HG03439 (cell line): ENCODE measurements at regions not wholly inside any gene's neighbourhood (a gene's known extent, or its start where the extent isn't known, plus 50 kb on each side); places are given as distances from the start of the nearest gene placed in this dataset.
"Not testable (repeated sequence)": the region's sequence is repeated elsewhere in the genome, so short reads cannot be mapped to it uniquely, and the experiment has no call there.

ENCODE experiments used
- ATAC-seq: cut with Tn5 transposase; IDR thresholded peaks from one replicate; pipeline ENCODE4 v1.9.1; 2021; ENCODE audit warnings: mild to moderate bottlenecking, moderate library complexity; ENCODE audit not compliant: unreplicated experiment

DNA sequence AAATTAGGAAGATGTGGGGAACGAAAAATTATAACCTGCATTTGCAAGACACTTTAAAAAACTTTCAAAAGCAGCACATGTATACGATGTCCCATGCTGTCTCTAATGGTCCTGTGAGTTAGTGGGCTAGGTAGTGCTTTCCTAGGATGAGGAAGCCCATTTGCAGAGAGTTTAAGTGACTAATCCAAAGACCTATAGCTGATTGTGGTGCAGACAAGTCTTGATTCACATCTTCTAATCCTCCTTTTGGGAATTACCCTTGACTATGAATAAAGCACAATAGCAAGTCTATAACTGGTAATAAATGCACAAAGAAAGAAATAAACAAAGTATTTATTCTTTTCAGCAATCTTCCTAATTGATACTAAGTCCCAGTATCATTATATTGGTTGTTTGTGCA, 234.6 kb upstream of the FANCL start:
- no peak for ATAC-seq

DNA sequence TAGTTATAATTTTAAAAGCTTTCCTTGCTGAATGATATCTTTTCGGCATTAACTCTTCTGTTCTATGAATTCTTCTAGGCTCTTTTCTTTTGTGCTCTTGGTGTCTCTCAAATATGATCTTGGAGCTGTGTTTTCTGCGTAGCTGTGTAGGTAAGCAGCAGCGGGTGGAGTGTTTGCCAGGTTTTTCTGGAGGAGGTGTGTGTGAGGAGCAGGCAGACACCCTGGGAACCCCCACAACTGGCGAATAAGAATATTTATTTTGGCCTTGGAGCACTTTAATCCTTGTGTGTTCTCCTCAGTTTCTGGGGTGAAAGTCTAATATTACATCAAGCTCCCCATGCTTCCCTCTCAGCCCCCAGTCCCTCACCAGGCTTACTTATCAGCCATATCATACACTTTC, 232.0 kb upstream of the FANCL start:
- ATAC-seq = no peak

GRCh38 chr2:58466804-58467203, 225.7 kb upstream of the FANCL start:
- no peak for ATAC-seq

- not testable (repeated sequence) for ATAC-seq
Measured at GRCh38 chr2:58466021-58466420, 224.9 kb upstream of the FANCL start.

DNA sequence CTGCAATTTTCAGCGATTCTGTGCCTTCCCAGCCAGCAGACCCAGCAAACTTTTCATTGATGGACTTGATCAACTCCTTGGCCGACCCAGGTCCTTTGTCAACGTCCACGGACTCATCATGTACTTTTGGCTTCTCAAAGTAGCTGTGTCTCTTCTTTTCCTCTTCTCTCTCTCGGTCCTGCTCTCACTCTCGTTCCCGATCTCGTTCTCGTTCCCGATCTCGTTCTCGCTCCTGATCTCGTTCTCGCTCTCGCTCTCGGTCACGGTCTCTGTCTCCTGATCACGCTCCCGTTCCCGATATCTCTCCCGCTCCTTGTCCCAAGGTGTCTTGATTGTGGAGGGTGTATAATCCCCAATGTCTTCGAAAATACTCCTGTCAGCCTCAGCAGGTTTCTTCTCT, 219.5 kb upstream of the FANCL start:
- ATAC-seq = no peak

DNA sequence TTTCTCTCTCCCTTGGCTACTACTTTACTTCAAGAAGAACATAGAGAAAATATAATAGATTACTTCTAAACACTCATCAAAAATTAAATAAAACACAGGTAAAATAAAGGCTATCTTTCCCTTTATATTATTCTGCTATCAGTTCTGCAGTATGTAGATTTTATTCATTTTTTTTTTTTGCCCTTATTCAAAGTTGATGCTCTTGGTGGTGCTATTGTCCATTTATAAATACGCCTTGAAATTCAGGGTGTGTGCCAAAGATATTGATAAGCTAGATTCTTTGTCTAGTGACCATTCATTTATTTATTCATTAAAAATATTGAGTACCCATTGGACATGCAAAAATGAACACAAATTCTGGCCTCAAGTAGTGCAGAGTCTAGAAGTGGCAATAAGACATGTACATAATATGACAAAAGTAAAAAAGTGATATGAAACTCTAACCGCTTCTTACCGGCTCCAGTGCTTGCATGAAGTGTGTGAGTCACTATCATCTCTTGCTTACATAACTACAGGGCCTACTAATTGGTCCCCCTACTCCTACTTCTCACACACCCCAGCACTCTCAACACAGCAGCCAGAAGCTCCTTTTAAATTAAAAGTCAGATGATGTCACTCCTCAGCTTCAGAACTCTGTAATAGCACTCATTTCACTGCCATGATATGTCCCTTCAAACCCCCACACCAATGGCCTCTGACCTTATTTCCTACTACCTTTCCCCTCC, 208.3 kb upstream of the FANCL start:
- peak; percentile 81 for ATAC-seq

GRCh38 chr2:58448845-58449244, 207.7 kb upstream of the FANCL start:
- ATAC-seq = no peak

- no peak for ATAC-seq
Measured at GRCh38 chr2:58448065-58448507, 207.0 kb upstream of the FANCL start.

- no peak for ATAC-seq
Measured at GRCh38 chr2:58447586-58447985, 206.5 kb upstream of the FANCL start.

DNA sequence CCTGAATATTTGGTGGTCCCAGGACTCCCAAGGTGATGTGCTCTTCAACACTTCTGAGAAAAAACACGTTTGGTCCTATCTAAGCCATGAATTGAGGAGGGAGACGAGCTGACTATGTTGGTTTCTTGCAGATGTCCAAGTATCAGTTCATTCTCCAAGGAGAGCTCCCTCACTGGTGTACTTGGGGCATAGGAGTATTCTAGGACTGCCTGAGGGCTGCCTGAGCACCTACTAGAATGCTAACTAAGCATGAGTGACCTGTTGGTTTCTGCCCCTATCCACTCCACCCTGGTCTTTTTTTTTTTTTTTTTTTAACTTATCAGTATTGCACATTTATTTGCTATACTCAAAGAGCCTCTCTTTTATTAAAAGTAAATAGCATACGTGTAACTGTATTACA, 200.5 kb upstream of the FANCL start:
- no peak for ATAC-seq

DNA sequence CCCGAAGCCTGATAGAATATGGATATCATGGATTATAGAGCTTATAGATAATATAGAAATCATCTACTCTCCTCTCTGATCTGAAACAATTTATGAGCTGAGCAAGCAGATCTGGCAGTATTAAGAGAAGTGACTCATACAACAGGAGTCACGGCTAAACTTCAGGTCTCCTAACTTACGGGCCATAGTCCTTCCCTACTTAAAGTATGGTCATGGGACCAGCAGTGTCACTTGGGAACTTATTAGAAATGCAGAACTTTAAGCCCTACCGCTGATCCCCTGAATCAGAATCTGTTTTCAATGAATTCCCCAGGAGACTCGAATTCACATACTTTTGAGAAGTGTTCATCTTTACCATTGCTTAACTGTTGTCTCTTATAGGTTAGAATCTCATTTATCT, 195.7 kb upstream of the FANCL start:
- ATAC-seq = no peak

DNA sequence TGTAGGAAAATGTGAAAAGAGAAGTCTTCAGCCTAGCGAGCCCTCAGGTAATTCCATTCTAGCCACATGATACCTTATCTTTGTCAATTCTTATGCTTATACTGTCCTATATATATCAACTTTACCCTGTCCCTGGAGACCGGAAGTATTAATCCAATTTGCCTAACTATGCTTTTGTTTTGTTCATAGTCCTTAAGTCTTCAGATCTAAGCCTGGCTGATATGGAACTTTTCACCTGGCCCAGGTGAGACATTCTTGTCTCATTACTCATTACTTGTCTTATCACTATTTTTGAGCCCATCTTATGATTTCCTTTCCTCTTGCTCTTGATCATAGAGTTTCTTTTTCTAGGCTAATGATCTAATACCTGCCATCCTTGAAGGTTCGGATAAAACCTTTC, 194.1 kb upstream of the FANCL start:
- no peak for ATAC-seq

- ATAC-seq = no peak
Measured at GRCh38 chr2:58434692-58435091, 193.6 kb upstream of the FANCL start.

DNA sequence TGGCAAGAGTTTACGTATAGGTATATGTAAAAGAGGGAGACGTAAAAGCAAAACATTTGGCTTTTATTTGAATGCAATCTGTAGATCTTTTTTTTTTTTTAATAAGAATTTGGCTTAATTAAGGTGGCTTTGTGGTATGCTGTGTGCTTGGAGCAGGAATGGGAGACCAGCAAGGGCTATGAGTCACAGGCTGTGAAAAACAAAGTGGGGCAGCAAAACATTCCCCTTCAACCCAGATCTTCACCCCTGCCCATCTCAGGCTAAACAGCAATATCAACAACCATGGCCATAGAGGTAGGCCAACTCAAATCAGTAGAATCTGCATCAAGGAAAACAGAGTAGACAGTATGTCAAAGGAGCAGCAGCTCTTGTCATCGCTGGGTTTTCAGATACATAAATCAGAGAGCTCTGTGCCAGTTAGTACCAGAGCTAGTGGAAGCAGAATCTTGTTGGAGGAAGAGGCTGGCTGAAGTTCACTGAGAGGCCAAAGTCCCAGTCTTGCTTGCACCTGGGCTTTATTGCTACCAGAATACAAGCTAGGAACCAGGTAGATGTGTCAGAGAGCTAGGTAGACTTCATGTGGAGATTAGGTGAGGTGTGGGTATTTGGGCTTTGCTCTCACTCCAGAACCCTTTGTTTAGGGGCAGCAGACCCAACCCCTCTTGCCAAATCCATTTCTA, 191.5 kb upstream of the FANCL start:
- no peak for ATAC-seq

DNA sequence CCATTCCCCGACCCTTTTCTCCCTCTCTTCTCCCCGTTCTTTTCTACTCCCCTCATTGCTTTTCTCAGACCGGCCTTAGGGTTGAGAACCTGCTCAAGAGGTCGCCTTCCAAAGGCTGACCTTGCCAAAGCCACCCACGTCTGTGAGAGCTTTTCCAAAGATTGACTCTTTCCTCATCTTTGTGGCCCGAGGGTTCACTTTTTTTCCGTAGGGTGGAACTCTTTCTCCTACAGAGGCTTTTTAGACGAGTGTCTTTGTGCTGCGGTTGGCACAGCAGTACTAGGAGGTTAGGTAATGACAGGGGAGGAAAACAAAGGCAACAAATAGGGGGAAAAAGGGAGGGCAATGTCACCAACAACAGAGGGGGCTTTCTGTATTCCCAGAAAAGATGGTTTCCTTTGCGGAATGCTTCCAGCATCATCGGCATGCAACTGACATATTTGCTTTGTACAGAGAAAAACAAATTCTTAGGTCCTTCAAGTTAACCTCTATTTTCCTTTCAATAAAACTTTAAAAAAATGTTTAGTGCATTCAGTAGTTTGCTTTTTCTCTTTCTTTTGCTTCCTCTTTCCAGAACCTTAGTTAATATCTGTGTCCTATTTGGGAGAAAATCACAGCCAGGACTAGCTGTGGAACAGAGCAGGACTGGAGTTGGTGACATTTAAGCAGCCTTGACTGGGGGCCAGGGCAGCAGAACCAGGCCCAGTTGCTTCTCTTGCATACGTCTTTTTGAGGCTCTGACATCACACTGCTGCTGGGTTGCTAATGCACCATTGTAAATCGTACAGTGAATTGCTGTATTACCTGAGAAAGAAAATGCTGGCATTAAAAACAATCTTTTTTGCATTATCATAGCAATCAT, 188.1 kb upstream of the FANCL start:
- ATAC-seq = no peak

DNA sequence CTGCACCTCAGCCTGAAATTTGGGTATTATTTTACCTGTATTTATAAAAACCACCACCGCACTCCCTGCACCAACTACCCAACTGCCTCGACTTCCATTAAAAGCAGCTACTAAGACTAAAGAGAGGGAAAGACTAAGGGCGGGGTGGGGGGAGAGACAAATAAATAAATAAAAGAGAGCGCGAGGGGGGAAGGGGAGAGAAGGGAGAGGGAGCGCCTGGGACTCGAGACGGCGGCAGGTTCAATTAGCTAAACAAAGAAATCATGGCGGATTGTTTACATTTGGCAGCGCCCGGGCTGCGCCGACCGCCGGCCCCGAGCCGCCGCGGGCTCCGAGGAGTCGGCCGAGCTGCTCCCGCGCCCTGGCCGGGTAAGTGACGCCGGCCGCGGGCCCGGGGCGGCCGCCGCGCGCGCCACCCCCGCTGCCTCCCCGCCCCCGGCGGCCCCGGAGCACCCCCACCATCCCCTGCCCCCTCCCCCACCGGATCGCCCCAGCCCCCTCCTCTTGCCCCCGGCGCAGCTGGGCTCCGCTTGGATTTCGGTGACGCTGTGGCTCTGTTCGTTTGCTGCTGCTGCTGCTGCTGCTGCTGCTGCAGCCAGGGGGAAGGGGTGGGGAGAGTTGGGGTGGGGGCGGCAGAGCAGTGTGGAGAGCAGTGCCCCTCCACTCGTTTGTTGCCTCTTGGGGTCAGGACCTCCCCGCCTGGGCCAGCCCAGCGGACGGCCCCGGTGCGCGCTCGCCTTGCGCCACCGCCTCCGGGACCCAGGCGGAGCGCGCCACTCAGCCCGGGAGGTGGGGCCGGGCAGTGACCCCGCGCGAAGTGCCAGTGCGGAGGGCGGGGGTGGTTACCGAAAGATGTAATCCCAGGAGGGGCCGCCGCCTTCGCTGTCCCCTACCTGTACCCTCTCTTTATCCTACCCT, 187.2 kb upstream of the FANCL start:
- ATAC-seq = peak; percentile 55

DNA sequence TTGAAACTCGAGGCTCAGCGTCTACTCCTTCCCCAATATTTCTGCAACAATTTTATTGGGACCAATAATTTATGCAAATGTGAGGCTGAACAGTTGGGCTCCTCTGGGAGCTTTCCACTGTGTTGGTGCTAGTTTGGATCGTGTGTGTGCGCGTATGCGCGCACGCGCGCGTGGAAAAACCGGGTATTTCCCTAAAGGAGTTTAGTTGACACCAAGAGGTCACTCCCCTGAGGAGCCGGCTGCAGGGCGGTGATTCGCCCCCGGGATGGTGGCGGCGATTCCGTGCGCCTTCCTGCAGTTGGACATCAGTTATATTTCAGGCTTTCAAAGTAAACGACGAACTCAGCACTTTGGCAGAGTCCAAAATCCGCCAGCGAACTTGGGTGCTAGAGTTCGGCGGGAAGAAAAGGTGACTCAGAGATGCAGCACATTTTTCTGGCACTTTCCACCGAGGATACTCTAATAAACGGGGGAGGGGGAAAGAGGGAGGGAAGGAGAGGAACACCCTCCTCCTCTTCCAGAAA, 186.5 kb upstream of the FANCL start:
- no peak for ATAC-seq

GRCh38 chr2:58425368-58425767, 184.2 kb upstream of the FANCL start:
- ATAC-seq = no peak

- ATAC-seq = no peak
Measured at GRCh38 chr2:58419983-58420382, 178.9 kb upstream of the FANCL start.

GRCh38 chr2:58416696-58417095, 175.6 kb upstream of the FANCL start:
- no peak for ATAC-seq
